GM12878 (cell line): ENCODE measurements at regions not wholly inside any gene's neighbourhood (a gene's known extent, or its start where the extent isn't known, plus 50 kb on each side); places are given as distances from the start of the nearest gene placed in this dataset.

Experiments used
- ATAC-seq: fragments of 200-7000 bp; cut with Tn5 transposase; 3 replicates; pipeline ENCODE4 v1.9.1; 2020; ENCODE audit warnings: mild to moderate bottlenecking, moderate library complexity
- BruUV-seq: library from RNA; stranded (reverse); fragments of 400-500 nt; replicated peaks from 2 replicates; lab custom pipeline; 2021; lab: Mats Ljungman, UMichigan
- CTCF ChIA-PET: fragments of 300-600 bp; sonication (Branson Sonifier 250); formaldehyde crosslinking; extraction: SDS; loops from one replicate; lab custom pipeline; 2021; ENCODE audit warnings: inconsistent platforms; lab: Yijun Ruan, JAX
- POLR2A ChIA-PET: fragments of 350-600 bp; formaldehyde crosslinking; extraction: SDS; loops from one replicate; lab custom pipeline; 2021; ENCODE audit warnings: inconsistent platforms; lab: Charles Lee
- RAD21 ChIA-PET: fragments of 300-600 bp; sonication (Branson Sonifier 250); formaldehyde crosslinking; loops from one replicate; lab custom pipeline; 2023; ENCODE audit warnings: antibody characterized with exemption; ENCODE audit not compliant: unreplicated experiment; lab: Charles Lee
- SMC1A ChIA-PET: fragments of 300-600 bp; sonication (Branson Sonifier 250); formaldehyde crosslinking; loops from one replicate; lab custom pipeline; 2023; ENCODE audit not compliant: unreplicated experiment, uncharacterized antibody; lab: Charles Lee
- DNase-seq: peaks from one replicate; pipeline ENCODE4 v3.0.0-alpha.2; 2011; ENCODE audit warnings: low read depth, low spot score
- FAIRE-seq: peaks from 3 replicates; lab custom pipeline; 2011; peaks lifted over from hg19 to GRCh38; lab: Jason Lieb, UNC
- H2AFZ ChIP-seq: 2 replicates; pipeline ENCODE4 v1.6.0; 2011; ENCODE audit warnings: low read depth, low read length, control low read depth; ENCODE audit not compliant: control insufficient read depth
- H3K27ac ChIP-seq: 2 replicates; pipeline ENCODE4 v1.5.1; 2011; ENCODE audit warnings: control low read depth; ENCODE audit not compliant: control insufficient read depth, insufficient read depth
- H3K27me3 ChIP-seq, 2 experiments: replicated peaks in 1 of 2; 2 replicates each; pipeline versions ENCODE4 v1.6.0 to v1.6.1; 2011; ENCODE audit warnings: low read length in 1 of 2; ENCODE audit not compliant: control insufficient read depth in 2 of 2, insufficient read depth in 2 of 2
- H3K36me3 ChIP-seq, 2 experiments: 2 replicates each; pipeline ENCODE4 v1.5.1; 2011; ENCODE audit warnings: low read length in 1 of 2; ENCODE audit not compliant: control insufficient read depth in 2 of 2, insufficient read depth in 2 of 2
- H3K4me1 ChIP-seq: 2 replicates; pipeline ENCODE4 v1.6.1; 2011; ENCODE audit warnings: mild to moderate bottlenecking, low read length, moderate library complexity, mixed read lengths; ENCODE audit not compliant: control insufficient read depth, insufficient read depth
- H3K4me2 ChIP-seq: 2 replicates; pipeline ENCODE4 v1.6.0; 2011; ENCODE audit warnings: control low read depth; ENCODE audit not compliant: control insufficient read depth, insufficient read depth
- H3K4me3 ChIP-seq: fragments of 200-600 bp; sonication (generic); 2 replicates; pipeline ENCODE4 v1.5.1; 2016
- H3K79me2 ChIP-seq: 2 replicates; pipeline ENCODE4 v1.6.0; 2011; ENCODE audit warnings: low read length; ENCODE audit not compliant: control insufficient read depth, insufficient read depth
- H3K9ac ChIP-seq: 2 replicates; pipeline ENCODE4 v1.8.0; 2011; ENCODE audit warnings: low read length, control low read depth, mixed read lengths; ENCODE audit not compliant: control insufficient read depth, insufficient read depth
- H3K9me3 ChIP-seq: replicated peaks from 3 replicates; pipeline ENCODE4 v1.5.1; 2011; ENCODE audit warnings: mild to moderate bottlenecking, low read length; ENCODE audit not compliant: control insufficient read depth, insufficient read depth
- H4K20me1 ChIP-seq: 2 replicates; pipeline ENCODE4 v1.6.0; 2011; ENCODE audit not compliant: control insufficient read depth, insufficient read depth
- BACH1 ChIP-seq: fragments of 450-650 bp; IDR thresholded peaks from 2 replicates; pipeline ENCODE4 v1.6.1; 2017; ENCODE audit warnings: mild to moderate bottlenecking, borderline replicate concordance
- KDM1A ChIP-seq: fragments of 200-600 bp; sonication (generic); IDR thresholded peaks from 2 replicates; pipeline ENCODE4 v1.6.1; 2016; ENCODE audit warnings: borderline replicate concordance
- MEF2A ChIP-seq: IDR thresholded peaks from 2 replicates; pipeline ENCODE4 v1.6.1; 2011; ENCODE audit warnings: low read depth, mild to moderate bottlenecking, low read length, moderate library complexity; ENCODE audit not compliant: insufficient read depth
- MTA2 ChIP-seq: fragments of 450-650 bp; IDR thresholded peaks from 2 replicates; pipeline ENCODE4 v1.6.1; 2016; ENCODE audit warnings: low read depth, mild to moderate bottlenecking, moderate library complexity
- PAX8 ChIP-seq: fragments of 450-650 bp; IDR thresholded peaks from 2 replicates; pipeline ENCODE4 v1.6.1; 2017; ENCODE audit warnings: mild to moderate bottlenecking, moderate library complexity
- POLR2A ChIP-seq: IDR thresholded peaks from 2 replicates; pipeline ENCODE4 v1.6.1; 2011; ENCODE audit warnings: low read depth, mild to moderate bottlenecking, low read length
- RUNX3 ChIP-seq: IDR thresholded peaks from 2 replicates; pipeline ENCODE4 v1.6.1; 2012; ENCODE audit warnings: low read length, inconsistent platforms
- SP1 ChIP-seq: IDR thresholded peaks from one replicate; pipeline ENCODE4 v1.6.1; 2011; ENCODE audit warnings: low read depth, low read length
- TAF1 ChIP-seq: IDR thresholded peaks from 2 replicates; pipeline ENCODE4 v1.6.1; 2011; ENCODE audit warnings: mild to moderate bottlenecking, low read depth, low read length, borderline replicate concordance
- whole genome bisulfite sequencing: methylation state at CpG from one replicate; pipeline ENCODE4 v1.1.6; 2016; ENCODE audit warnings: low lambda C conversion rate; ENCODE audit not compliant: insufficient replicate concordance, insufficient coverage; ENCODE audit errors: missing lambda C conversion rate; 5-methylcytosine and 5-hydroxymethylcytosine counted together
- in situ Hi-C: fragments of 300-500 bp; cut with MboI; formaldehyde crosslinking; loops from 9 replicates; pipeline ENCODE4 v1.14.3; 2018; ENCODE audit warnings: mixed read lengths
- intact Hi-C: fragments of 100-400 bp; cut with micrococcal nuclease; formaldehyde crosslinking; loops from one replicate; pipeline ENCODE4 v1.14.2; 2022; ENCODE audit not compliant: unreplicated experiment
- TF ChIP-seq, protein P1 (sequence below): fragments of 450-650 bp; formaldehyde crosslinking; IDR thresholded peaks from 2 replicates; pipeline ENCODE4 v1.4.0; 2022; ENCODE audit warnings: mild to moderate bottlenecking, moderate library complexity

DNA sequence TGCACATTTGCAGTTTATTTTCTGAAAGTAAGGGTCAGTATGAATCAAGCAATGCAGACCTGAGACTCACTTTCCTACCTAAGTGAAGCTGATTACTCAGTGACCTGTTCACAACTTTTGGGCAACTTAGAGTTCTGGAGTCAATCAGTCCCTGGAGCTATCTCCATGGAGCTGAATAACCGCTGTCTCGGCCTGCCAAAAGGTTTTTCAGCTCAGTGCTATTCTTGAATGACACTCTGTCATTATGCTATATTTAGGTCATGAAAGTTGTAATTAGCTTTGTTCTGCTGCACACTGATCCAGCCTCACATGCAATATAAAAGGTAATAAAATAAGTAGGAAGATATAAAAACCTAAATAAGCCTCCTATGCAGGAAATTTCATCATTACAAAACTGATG lies 356.0 kb downstream of the BMP2 start (continued):
- TF ChIP-seq, protein P1, sequence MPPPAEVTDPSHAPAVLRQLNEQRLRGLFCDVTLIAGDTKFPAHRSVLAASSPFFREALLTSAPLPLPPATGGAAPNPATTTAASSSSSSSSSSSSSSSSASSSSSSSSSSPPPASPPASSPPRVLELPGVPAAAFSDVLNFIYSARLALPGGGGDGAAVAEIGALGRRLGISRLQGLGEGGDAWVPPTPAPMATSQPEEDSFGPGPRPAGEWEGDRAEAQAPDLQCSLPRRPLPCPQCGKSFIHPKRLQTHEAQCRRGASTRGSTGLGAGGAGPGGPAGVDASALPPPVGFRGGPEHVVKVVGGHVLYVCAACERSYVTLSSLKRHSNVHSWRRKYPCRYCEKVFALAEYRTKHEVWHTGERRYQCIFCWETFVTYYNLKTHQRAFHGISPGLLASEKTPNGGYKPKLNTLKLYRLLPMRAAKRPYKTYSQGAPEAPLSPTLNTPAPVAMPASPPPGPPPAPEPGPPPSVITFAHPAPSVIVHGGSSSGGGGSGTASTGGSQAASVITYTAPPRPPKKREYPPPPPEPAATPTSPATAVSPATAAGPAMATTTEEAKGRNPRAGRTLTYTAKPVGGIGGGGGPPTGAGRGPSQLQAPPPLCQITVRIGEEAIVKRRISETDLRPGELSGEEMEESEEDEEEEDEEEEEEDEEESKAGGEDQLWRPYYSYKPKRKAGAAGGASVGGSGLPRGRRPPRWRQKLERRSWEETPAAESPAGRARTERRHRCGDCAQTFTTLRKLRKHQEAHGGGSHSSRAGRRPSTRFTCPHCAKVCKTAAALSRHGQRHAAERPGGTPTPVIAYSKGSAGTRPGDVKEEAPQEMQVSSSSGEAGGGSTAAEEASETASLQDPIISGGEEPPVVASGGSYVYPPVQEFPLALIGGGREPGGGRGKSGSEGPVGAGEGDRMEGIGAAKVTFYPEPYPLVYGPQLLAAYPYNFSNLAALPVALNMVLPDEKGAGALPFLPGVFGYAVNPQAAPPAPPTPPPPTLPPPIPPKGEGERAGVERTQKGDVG = no peak
- TF ChIP-seq POLR2A (no peak), MTA2 (no peak), TAF1 (no peak), BACH1 (no peak), SP1 (no peak)

DNA sequence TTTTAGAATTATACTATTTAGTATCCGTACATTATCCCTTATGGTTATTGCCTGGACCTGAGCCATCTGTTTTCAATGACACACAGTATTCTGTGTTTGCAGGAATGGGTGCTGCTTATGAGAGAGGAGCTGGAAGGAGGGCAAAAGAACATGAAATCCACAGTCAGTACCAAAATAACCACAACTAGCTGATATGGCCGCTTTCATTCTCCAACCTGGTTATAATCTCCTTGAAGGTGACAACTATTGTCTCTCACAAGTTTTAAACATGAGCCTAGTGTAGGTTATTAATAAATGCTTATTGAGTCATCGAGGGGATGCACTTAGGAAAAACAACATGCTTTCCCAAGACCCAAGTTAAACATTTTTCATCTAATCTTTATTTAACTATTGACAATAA lies 356.6 kb downstream of the BMP2 start:
- 31% methylated on average over 3 of the region's 3 CpGs for WGBS
- TF ChIP-seq MEF2A (no peak), KDM1A (no peak), RUNX3 (no peak), PAX8 (no peak)
- H3K9me3 ChIP-seq = no peaks in the 10 kb centered on the region
- FAIRE-seq (no peak), DNase-seq (no peak), ATAC-seq (no peak)
- no peak overlapping the region for H3K27ac ChIP-seq
- no peaks in the 10 kb centered on the region for H3K79me2 ChIP-seq
- H3K4me3 ChIP-seq = no peak overlapping the region
- H3K4me1 ChIP-seq = no peaks in the 10 kb centered on the region
- ChIA-PET SMC1A (interaction anchor here (1.0 to 2.4 kb wide), 8 partner anchors 10 to 297 kb away, joined by 3 to 13 read pairs (median 4); no protein-coding TSS in a partner anchor), RAD21 (no interaction called here), CTCF (interaction anchor here (1.7 to 1.9 kb wide), 2 partner anchors 11 to 31 kb away, joined by 3 to 10 read pairs; no protein-coding TSS in a partner anchor), POLR2A (interaction anchor here (1.0 to 1.4 kb wide), 4 partner anchors 9 to 26 kb away, joined by 3 to 4 read pairs (median 3); no protein-coding TSS in a partner anchor)
- H3K36me3 ChIP-seq = no peaks in the 10 kb centered on the region
- in situ Hi-C loops (no loop called here), intact Hi-C loops (no loop called here)
- no TSS peak for BruUV-seq
- no peaks in the 10 kb centered on the region for H4K20me1 ChIP-seq
- no peak overlapping the region for H3K9ac ChIP-seq
- H3K4me2 ChIP-seq = no peak overlapping the region
- H3K27me3 ChIP-seq = no peaks in the 10 kb centered on the region
- no peak overlapping the region for H2AFZ ChIP-seq
